HG03469 (cell line): ENCODE measurements at regions not wholly inside any gene's neighbourhood (a gene's known extent, or its start where the extent isn't known, plus 50 kb on each side); places are given as distances from the start of the nearest gene placed in this dataset.

Experiments used
- ATAC-seq: cut with Tn5 transposase; IDR thresholded peaks from one replicate; pipeline ENCODE4 v1.9.1; 2021; ENCODE audit warnings: mild to moderate bottlenecking, moderate library complexity, moderate number of reproducible peaks; ENCODE audit not compliant: unreplicated experiment

DNA sequence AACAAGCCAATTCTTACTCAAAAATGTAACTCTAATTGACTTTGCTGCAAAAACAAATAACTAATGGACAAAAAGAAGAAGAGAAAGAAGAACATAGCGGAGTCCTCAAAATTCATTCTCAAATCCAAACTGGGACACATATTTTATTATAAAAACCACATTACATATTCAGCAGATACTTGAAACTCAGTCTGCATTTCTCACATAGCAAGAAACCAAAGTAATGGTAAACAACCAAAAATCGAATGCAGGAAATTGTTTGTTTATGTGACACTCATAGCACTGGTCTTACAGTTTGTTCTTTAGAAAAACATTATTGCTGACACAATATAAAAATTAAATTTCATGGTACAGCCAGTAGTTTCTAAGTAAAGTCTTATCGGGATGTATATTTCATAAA, 789.8 kb downstream of the SLITRK6 start:
- no peak for ATAC-seq

DNA sequence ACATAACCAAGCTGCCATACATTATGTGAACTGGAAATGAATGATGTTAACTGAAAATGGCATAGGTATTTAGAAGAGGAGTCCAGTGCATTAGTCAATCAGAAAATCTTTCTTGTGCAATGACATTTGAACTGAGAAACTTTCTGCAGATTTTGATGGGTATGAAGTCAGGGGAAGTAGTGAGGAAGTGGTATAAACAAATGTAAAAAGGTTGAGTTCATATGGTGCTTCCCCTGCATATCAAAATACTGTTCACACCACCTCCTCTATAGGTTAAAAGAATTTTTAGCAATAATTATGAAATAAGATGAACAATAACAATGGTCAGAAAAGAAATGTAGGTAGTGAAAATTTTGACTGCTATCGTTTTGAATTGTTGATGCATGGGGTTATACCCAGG, 800.0 kb downstream of the SLITRK6 start:
- no peak for ATAC-seq

DNA sequence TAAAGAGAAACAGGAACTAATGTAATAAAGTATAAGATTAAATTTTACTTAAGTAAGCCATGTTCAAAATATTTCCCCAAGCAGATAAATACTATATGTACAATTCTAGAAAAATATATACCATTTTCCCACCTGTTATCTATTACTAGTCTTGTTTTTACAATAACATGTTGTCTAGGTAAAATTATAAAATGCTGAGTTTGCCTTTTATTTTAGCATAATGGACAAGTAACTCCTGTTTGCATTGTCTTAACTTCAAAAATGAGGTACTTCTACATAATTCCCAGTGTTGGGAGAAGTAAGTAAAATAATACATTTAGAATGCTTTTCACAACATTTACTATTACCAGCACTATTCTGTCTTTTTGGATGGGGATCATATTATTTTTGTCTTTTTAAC, 800.5 kb downstream of the SLITRK6 start:
- no peak for ATAC-seq

DNA sequence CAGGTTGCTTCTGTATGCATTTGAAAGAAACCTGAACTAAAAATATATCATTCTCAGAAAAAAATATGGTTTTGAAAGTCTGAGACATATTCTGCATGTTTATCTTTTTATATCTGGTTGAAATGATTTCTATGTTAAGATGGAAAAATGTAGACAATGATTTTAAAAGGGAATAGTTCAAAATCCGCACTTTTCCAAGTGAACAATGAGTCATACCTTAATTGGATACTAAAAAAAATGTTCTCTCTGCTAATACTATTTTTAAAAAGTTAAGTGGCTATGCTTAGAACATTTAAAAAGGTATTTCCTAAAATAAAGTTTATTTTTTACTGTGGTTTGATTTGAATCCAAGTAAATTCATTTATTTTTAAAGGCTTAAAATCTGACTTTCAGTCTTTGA, 801.4 kb downstream of the SLITRK6 start:
- ATAC-seq, result no peak

DNA sequence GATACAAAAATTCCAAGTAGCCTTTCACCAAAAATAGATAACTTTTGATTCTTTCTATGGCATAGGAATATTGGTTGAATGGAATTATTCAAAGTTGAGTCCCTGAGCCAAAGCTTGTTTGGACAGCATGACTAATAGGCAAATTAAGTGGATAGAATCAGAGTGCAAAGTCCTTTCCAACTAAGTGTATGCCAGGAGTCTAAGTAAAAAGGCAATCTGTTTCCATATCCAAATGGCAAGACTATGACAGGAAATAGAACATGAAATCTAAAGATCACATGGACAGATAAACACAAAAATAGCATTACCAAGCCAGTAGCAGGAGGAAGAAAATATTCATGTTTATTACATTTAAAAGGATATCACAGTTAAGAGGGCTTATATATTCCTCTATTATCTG, 804.6 kb downstream of the SLITRK6 start:
- no peak for ATAC-seq

DNA sequence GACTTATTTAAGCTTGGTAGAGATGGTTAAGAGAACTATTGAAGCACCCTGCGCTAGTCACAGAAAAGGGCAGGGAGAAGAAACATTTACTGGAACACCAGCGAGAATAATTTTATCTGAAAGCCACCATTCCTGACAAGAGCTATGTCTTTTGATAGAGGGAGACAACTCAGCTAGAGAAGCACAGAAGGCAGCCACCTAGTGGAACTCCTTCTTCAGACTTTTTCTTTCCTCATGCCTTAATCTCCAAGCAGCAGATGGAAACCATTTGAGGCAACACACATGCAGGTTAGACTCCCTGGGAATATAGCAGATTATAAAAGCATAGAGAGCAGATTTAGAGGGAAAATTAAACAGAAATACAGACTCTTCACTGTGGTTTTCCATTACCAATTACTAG, 813.4 kb downstream of the SLITRK6 start:
- ATAC-seq, result no peak

DNA sequence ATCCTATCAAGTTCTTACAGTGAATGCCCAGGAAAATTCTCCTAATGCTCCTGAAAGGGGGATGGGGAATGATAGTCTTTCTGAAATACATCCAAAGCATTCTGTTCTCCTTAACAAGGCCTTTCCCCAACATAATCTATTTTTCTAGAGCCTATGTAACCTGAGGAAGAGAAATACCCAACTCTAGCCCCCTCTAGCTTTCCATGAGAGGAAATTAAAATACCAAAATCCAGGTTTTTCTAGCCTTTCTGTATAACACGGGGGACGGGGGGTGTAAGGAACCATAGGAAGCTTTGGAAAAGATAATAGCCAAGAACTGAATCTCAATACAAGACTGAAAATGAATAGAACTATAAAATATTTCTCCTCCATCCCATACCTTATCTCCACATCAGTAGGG, 815.9 kb downstream of the SLITRK6 start:
- no peak for ATAC-seq

DNA sequence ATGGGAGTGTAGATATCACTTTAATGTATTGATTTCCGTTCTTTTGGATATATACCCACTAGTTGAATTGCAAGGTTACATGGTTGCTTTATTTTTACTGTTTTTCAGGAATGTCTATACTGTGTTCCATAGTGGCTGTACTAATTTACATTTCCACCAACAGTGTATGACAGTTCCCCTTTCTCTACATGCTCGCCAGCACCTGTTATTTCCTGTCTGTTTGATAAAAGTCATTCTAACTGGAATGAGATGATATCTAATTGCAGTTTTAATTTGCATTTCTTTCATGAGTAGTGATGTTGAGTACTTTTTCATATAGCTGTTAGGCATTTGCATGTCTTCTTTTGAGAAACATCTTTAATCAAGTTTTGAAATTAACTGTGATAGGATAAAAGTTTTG, 818.6 kb downstream of the SLITRK6 start:
- ATAC-seq, result no peak

DNA sequence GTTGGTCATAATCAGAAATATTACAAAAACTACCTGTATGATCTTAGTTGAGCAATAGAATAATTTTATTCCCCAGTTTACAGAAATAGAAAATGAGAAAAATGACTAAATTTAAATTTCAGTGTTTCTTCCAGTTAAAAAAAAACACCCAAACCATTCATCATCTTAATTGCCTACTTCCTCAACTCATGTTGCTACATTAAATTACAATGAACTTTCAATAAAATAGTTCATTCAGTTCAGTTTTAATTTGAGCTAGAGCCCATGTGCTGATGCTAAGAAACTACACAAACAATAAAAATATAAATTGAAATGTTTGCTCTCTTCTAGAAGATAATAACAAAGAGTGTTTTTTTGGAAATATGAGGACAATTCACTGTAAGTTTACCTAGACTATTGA, 820.4 kb downstream of the SLITRK6 start:
- no peak for ATAC-seq

DNA sequence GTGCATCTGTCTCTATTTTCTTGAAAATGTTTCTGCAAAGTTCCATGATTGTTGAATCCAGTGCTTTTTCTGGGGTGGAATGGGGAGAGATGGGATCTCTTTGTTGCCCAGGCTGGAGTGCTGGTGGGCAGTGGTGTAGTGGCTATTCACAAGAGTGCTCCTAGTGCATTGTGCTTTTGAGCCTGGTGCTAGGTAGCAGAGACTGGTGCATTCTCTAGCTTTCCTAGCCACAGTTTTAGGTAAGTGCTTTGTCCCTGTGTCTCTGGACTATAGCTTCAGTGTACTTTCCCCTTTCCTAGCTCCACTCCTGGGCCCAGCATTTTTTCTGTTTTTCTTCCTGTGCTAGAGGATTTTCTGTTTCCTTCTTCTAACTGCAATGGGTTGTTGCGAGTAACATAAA, 825.6 kb downstream of the SLITRK6 start:
- ATAC-seq, result no peak

DNA sequence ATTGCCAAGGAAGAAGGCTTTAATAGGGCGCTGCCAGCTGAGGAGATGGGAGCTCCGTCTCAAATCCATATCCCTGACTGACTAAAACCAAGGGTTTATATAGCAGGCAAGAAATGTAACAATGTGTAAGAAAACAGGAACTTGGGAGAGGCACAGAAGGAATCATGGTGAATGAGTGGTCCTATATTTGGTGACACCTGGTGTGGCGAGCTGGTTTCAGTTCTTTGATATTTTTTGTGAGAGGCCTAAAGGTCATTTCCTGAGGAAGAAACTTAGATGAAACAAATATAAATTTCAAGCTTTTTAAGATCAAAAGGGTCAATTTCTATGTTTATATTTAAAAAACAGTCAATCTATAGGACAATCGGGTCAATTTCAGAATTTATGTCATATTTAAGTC, 826.3 kb downstream of the SLITRK6 start:
- ATAC-seq, result no peak

DNA sequence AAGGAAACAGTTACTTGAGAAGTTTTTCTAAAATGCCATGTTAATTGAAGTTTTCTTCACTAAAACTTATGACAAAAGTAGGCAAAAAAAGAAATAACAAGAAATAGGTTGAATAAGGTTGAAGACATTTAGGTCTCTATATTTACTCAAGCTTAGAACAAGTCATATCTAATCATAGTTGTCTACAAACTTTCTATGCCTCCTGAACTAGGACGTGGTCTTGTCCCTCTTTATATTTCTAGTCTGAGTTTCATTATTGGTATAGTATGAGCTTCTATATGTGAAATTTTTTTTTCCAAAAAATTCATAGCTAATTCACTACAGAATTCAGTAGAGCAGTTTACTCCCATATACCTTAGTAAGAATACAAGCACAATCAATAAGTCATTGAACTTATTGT, 836.4 kb downstream of the SLITRK6 start:
- ATAC-seq, result no peak

DNA sequence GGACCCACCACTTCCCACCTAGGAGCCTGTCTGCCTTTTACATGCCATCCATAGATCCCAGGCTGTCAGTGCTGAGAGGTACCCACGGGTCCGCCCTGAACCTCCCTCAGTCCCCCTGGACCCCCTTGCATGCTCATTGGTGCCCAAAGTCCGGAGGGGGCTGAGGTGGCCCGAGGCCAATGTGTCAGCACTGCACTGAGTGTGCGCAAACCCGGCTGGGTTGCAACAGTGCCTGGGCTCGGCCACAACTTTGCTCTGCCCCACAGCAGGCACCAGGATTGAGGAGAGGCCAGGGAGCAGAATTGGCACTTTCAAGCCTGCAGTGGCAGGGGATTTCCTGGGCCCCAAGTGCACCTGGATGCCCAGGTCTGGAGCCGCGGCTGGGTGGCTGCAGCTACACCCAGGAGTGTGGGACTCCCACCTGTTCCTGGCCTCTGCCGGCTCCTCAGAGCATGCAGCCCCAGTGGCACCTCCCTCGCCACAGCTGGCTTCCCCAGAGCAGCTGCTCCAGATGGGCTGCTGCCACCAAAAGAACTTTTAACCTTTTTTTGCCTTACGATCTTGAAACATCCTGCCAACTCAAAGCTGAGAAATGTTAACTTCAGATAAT, 837.0 kb downstream of the SLITRK6 start:
- no peak for ATAC-seq

DNA sequence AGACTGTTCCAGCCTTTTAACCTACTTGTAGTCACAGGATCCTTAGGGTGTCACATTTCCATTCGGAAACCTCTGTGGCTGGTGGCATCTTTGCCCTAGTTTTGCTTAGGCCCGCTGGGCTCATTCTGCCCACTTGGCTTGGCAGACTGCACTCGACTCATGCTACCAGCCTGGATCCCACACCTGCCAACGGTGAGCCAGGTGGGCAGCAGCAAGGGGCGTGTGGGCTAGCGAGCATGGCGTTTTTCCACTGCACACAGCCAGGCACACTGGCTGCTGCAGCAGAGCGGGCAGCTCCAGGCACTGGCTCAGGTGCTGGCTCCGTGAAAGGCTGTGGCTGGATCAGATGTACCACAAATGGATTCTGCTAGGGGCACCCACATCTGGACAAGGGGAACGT, 838.2 kb downstream of the SLITRK6 start:
- no peak for ATAC-seq

DNA sequence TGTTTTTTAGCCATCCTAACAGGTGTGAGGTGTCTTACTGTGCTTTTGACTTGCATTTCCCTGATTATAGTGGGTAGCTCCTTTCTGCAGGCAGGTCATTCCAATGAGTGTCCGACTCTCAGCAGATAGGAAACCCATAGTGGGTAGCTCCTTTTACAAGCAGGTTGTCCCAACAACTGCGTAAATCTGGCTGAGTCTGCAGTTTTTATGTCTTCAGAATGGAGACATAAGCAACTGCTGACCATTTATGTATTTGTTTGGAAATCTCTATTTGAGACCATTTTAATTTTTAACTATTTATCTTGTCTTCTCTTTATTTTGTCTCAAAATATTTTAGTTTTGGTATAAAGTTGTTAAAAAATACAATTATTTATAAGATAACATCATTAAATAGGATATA, 839.4 kb downstream of the SLITRK6 start:
- ATAC-seq, result no peak

DNA sequence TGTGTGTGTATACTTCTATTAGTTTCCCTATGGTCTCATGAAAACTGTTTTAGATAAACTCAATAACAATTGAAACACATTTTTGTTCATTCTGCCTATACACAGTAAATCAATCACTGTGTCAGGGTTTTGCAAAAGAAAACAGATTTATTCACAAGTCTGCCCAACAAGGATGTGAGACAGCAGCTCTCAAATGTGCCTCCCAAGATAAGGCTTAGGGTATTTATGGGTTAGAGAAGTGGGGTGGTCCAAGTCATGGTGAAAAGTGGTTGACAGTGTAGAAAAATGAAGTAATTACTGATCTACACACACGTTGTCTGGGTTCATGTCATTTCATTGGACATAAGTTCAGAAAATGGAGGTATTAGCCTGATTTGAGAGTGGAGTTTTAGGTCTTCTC, 844.6 kb downstream of the SLITRK6 start:
- ATAC-seq, result no peak

DNA sequence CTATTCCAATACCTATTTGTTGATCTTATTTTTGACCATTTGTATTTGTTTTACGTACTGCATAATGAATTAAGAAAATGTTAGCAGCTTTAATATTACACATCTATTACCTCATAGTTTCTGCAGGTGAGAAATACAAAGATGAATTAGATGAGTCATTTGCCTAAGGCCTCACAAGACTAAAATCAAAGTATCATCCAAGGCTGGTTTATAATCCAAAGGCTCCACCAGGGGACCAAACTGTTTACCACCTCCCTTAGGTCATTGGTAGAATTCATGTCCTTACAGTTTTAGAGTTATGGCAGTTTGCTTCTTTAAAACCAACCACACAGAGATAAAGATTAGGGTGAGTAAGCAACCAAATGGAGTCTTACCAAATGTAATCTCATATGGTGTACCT, 848.1 kb downstream of the SLITRK6 start:
- ATAC-seq, result no peak

DNA sequence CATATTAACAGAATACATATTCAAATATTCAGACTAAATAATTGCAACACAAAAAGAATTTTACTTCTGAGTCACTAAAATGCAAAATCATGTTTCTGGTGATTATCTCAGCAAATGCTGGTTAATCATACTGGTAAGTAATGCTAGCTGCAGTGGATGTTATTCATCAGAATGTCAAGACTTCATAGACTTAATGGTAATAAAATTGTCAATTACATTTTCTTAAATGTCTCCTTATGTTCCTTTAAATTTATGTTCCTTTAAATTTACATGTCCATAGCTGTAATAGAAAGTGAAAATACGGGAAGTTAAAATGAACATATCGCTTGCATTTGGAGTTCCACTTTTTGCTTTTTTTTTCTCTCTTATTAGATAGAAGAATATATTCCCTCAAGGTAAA, 853.0 kb downstream of the SLITRK6 start:
- no peak for ATAC-seq

DNA sequence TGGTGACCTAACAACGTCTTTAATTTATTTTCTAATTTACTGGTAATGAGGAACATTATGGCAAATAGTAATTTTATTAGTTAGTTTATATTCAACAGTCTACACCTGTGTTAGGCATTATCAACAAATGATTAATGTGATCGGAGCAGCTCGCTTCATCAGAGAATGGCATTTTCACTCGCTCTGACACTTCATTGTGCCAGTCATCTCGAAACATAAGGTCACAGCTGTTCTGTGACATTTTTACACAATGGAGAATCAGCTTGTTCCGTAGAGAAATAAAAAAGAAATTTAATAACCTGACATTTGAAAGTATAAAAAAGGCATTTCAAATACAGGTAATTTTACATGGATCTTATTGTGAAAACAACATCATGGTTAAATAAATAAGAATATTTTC, 858.4 kb downstream of the SLITRK6 start:
- ATAC-seq, result no peak

DNA sequence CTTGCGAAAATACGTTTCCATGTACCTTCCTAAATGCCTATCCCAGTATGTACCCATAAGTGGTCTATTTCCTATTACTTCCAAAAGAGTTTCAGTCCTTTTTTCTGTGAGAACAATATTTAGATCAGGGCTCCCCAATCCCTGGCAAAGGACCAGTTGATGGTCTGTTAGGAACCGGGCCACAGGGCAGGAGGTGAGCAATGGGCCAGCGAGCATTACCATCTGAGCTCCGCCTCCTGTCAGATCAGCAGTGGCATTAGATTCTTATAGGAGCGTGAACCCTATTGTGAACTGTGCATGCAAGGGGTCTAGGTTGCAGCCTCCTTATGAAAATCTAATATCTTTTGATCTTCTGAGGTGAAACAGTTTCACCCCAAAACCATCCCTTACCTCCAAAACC, 859.1 kb downstream of the SLITRK6 start:
- ATAC-seq, result no peak

DNA sequence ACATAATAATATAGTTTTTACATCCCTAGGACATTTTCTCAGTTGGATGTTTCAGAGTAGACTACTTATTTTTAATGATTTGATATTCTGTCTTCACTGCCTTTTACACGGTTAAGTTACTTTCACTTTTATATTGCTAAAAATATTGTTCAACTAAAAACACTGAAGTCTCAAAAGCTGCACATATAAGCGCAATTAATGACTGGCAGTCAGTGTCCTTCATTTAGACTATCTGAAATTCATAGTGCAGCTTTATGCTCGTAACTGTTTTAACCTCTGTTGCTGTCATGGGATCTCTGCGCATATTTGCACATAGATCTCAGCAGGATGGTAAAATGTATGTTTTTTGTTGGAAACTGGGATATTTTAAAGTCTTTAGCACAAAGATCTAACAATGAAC, 864.3 kb downstream of the SLITRK6 start:
- ATAC-seq, result no peak

DNA sequence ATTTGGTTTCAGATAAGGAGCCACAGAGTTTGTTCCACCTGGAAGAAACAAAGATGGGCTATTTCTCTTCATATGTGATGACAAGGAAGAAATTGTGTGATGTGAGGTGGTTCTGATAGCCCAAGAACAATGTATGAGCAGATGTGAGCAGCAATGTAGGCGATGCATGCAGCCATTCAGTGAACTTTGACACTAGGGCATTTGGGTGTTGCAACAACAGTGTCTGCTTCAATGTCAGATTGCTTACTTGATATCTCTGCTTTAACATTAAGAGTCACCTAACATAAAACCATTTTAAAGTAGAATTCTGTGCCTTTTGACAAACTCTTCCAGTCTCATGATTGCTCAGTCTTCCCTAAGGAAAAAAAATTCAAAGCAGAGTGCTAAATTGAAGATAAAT, 865.4 kb downstream of the SLITRK6 start:
- ATAC-seq, result no peak

DNA sequence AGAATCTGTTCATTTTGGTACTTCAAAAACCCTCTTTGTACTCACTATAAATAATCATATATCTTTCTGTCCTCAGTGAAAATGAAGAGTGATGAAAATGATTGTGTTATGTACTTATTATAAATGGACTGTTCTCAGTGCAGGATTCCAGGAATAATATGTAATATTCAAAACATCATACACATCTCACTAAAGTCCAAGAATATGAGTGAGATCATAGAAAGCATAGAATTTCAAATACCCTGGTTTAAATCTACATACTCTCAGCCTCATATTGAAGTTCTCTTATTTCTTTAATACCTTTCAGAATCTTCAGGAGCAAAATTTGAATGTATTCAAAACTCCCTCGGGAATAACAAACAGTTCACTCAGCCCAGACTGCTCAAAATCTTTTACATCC, 868.0 kb downstream of the SLITRK6 start:
- no peak for ATAC-seq
